CD4-positive, alpha-beta T cell treated with Interferon alpha-2 for 1 hour (primary cell): ENCODE measurements at regions not wholly inside any gene's neighbourhood (a gene's known extent, or its start where the extent isn't known, plus 50 kb on each side); places are given as distances from the start of the nearest gene placed in this dataset.

ENCODE experiments used
- DNase-seq, 2 donors: peaks; one replicate each; pipeline ENCODE4 v3.0.0-alpha.2; 2020 to 2022

DNA sequence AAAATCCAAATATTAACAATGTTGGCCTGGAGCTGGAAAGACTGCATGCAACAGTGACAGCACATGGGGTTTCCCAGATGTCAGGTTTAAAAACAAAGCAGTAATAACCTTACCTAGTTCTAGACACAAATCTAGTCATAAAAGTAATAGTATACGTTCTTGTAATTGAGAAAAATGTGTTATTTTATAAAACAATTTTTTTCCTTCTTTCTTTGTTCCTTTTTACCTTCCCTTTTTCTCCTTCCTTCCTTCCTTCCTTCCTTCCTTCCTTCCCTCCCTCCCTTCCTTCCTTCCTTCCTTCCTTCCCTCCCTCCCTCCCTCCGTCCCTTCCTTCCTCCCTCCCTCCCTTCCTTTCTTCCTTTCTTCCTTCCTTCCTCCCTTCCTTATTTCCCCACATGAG, 242.7 kb upstream of the PDE10A start:
- no peak for DNase-seq

- DNase-seq, result no peak
Observed at GRCh38 chr6:165900970-165901369, 237.9 kb upstream of the PDE10A start.

GRCh38 chr6:165899611-165900010, 236.6 kb upstream of the PDE10A start:
- no peak for DNase-seq

DNA sequence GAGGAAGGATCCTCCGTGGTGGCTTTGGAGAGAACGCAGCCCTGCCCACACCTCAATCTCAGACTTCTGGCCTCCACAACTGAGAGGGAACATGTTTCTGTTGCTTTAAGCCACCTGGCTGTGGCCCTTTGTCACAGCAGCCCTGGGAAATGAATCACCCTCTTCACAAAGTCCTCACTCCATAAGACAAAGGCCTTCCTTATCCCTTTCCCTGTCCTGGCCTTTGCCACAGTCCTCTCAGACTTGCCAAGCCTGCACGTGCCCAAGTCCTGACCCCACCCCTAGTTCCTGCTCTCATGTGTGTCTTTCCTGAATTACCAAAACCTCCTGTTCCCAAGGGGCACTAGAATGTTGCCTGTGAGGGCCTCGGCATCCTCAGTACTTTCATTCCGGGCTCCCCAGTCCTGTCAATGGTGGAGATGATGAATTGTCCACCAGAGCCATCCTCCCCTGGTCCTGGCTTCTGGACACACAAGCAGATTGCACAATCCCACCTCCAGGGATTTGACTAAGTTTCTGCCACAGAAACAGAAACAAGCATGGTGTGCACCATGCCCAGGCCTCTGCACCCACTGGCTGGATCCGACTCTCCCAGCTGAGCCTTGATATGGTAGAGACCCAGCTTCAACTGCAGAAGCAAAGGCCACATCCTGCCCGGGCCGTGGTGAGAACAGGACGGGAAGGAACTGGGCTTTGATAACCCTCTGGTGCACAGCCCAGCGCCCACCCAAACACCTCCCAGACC, 232.6 kb upstream of the PDE10A start:
- DNase-seq, result no peak

DNA sequence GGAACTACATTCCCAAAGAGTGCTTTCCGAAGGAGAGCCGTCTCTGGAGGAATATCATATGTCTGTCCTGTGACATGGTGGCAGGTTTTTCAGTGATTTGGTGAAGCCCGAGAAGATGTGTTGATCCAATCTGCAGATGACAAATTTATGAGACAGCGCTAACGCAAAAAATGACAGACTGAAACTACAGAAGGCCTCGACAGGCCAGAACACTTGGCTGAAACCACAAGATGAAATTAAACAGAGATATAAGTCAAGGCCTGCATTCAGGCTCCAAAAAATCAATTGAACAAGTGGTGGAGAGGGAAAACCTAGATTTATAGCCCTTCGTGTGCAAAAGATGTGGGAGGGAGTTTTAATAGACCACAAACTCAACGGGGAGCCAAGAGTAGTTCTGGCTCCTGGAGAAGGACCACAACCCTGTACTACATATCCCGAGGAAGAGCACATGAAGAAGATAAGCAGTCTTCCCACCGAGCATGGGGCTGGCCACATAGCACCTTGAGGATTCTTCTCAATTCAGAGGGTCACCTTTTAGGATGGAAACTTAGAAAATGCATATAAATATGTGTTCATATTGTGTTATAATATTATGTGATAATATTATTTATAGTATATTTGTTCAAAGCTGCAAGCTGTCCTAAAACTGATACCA, 231.3 kb upstream of the PDE10A start:
- no peak for DNase-seq

- DNase-seq, result no peak
Observed at GRCh38 chr6:165893431-165893830, 230.4 kb upstream of the PDE10A start.

DNA sequence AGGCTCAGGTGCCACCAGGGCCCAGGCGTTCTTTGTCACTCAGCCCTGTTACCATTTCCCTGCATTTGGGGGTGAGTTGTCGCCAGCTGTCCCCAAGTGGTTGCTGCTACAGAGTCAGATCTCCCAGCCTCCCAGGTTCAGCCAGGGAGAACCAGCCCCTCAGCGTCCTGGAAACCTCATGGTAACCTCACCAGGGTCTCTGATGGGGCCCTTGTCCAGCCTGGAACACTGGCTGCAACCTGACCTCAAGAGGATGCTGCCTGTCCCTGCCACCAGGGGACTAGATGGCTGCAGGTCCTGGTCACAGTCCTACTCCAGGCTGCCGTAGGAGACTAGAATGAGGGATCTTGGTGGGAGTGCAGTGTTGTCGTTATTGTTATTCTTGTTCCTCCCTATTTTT, 228.3 kb upstream of the PDE10A start:
- no peak for DNase-seq

DNA sequence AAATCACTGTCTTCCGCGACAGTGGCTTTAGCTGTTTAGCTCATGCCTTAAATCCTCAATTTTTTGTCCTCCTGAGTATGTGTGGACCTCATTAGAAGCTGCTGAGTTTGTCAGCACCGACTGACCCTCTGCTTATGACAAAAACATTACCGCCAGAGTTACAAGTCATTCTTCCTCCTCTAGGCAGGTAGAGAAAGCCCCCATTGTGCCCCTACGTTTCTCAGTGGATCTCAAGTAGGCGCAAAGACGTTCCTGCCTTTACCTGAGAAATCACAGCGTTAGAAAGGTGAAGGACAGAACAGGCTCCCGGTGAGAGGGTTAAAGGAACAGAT, 227.3 kb upstream of the PDE10A start:
- DNase-seq, result no peak

- no peak for DNase-seq
Observed at GRCh38 chr6:165889636-165890403, 226.8 kb upstream of the PDE10A start.

DNA sequence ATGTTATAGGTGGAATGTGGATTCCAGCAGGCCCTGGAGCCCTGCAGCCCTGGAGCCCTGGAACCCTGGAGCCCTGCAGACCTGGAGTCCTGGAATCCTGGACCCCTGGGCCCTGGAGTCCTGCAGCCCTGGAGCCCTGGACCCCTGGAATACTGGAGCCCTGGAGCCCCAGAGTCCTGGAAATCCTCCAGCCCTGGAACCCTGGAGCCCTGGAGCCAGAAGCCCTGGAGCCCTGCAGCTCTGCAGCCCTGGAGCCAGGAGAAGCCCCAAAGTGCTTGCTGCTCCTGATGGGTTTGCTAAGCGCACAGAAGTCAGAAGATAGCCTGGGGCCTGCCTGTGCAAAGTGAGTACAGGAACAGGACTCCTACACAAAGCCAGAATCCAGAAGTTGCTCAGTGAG, 223.1 kb upstream of the PDE10A start:
- no peak for DNase-seq

GRCh38 chr6:165884813-165885765, 222.0 kb upstream of the PDE10A start:
- peak; percentile 45 for DNase-seq

DNA sequence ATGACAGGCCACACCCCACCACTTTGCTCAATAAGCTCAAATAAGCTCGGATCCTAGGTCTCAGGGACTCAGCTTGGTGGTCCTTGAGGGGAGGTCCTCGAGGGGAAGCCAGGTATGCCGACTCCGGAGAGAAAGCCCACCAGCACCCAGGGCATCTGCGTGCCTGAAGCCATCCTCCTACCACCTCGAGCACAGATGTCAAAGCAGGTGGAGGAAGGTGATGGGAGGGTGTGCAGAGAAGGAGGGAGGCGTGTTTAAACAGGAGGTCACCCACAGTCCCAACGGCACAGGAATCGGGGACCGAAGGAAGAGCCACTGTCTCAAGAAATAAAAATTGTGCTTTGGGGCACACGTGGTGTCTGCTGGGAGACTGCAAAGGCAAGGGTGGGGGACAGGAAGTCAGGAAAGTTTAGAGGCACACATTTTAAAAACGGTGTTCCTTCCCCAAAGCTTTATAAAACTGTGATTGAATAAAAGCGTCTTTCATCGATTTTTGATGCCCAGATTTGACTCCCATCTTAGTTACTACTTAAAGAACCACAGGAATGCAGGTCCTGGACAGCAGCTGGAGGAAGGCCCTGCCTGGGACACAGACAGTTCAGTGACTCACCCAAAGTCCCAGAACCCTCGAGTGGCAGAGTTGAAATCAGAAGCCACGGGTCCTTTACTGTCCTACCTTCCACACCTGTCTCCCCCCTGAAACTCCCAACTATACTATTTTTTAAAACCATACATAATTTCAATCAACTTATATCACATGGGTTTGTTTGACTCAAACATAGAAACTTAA, 221.0 kb upstream of the PDE10A start:
- no peak for DNase-seq

DNA sequence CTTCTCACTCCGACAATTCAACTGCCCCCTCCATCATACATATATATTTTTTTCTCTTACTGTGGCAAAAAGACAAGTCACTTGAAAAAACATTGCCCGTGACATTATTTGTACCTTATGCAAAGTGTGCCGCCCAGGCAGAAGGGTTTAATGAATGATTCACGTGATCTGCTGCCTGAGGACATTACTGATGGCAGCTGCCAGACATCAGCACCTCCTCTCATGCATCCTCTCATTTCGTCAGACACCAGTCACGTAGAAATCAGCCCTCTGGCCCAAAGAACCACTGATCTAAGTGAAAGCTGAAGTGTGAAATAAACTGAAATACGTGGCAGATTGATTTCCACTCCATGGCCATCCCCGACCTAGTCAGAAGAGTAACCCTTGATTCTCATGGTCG, 218.8 kb upstream of the PDE10A start:
- no peak for DNase-seq

- no peak for DNase-seq
Observed at GRCh38 chr6:165880686-165881085, 217.6 kb upstream of the PDE10A start.

DNA sequence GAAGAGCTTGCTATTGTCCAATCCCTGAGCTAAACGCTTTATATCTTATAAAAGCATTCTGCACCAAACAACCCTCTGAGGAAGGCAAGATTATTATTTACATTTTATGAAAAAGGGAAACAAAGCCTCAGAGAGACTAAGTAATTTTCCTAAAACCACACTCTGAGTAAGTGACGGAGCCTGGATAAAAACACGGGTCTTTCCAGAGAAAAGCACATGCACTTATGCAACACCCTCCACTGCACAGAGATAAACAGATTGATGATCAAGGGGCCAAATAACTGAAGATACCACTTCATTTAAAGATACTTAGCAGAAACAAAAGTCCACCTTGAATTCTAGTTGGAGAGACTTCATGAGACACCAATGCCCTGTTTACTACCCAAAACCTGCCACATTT, 214.7 kb upstream of the PDE10A start:
- DNase-seq, result no peak

- no peak for DNase-seq
Observed at GRCh38 chr6:165877192-165877591, 214.2 kb upstream of the PDE10A start.

- DNase-seq, result no peak
Observed at GRCh38 chr6:165876588-165876987, 213.5 kb upstream of the PDE10A start.

DNA sequence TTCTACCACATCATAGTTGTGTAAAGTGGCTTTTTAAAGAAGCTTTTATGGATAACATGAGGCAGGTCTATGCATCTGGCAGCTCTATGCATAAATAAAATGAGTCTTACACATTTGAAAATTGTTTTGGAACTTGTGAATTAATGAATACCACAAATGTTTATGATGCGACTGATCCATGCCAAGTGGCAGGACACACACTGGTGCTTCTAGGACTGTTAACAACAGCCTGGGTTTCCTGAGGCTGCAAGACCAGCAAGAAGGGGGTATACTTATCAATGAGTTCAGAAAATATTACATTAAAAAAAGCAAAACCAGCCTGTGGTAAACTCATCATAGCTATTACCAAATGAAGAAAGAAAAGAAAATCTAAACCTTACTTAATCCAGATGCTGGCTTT, 212.9 kb upstream of the PDE10A start:
- no peak for DNase-seq

- DNase-seq, result no peak
Observed at GRCh38 chr6:165873976-165874375, 210.9 kb upstream of the PDE10A start.

DNA sequence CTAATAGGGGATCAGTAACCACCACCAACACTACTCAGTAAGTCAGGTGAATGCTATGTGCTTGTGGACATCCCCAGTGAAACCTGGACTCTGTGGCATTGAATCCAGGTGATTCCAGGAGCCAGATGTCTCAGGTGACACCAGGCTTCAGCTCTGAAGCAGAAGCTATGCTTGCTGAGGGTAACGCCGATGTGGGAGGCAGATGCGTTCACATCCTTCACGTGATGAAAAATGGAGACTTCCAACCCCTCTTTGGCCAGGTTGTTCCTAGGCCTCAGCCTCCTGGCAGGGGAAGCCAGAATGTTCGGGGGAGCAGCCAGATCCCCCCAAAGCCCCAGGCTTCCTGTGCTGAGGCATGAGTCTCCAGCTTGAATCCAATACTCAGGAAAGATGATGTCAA, 209.8 kb upstream of the PDE10A start:
- no peak for DNase-seq

GRCh38 chr6:165872311-165872710, 209.3 kb upstream of the PDE10A start:
- DNase-seq, result no peak

- DNase-seq, result no peak
Observed at GRCh38 chr6:165871571-165871970, 208.5 kb upstream of the PDE10A start.
